Suppressor macrophage (primary cell): ENCODE measurements at regions not wholly inside any gene's neighbourhood (a gene's known extent, or its start where the extent isn't known, plus 50 kb on each side); places are given as distances from the start of the nearest gene placed in this dataset.

Experiments used
- DNase-seq, 4 experiments: peaks; one replicate each; pipeline ENCODE4 v3.0.0-alpha.2; 2020 to 2022

DNA sequence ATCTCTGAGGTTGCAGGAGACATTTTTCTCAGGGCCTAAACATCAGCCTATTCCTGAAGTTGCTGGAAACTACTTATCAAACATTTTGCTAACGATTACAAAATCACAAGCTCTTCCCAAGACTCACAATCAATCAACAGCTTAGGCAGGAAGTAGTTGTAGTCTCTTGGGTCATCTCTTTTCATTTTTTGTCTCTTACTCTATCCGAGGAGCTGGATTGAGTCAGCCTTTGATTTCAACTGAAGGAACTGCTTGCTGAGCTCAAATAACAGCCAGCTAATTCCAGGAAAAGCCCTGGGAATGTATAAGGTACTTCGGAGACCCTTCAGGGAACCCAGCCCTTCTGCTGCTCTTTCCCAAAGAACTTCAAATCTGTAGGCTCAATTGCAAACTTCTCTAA lies 398.9 kb downstream of the PLK2 start:
- no peak for DNase-seq

DNA sequence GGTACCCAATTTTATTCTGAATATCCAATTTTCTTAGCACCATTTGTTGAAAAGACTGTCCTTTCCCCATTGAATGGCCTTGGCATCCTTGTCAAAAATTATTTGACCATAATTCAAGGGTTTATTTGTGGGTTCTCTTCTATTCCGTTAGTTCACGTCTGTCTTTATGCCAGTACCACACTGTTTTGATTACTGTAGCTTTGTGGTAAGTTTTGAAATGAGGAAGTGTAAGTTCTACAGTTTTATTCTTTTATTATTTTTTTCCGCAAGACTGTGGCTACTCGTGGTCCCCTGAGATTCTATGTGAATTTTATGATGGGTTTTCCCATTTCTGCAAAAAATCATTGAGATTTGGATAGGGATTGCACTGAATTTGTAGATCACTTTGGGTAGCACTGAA lies 402.6 kb downstream of the PLK2 start:
- DNase-seq, result no peak

DNA sequence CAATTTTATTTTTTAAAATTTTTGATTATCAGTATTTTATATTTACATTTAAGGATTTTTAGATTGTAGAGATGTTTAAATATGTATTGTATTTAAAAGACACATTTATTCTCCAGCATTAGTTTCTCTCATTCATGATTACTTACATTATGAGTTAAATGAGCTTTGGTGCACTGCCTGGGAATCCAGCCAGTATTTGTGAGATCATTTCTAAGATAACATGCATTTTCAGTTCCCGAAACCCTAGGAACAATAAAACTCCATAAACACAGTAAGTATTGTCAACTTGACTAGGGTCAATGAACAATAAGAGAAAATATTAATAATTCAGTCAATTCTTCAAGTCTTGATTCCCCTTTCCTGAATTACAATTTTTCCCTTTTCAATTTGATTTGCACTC lies 403.3 kb downstream of the PLK2 start:
- no peak for DNase-seq

DNA sequence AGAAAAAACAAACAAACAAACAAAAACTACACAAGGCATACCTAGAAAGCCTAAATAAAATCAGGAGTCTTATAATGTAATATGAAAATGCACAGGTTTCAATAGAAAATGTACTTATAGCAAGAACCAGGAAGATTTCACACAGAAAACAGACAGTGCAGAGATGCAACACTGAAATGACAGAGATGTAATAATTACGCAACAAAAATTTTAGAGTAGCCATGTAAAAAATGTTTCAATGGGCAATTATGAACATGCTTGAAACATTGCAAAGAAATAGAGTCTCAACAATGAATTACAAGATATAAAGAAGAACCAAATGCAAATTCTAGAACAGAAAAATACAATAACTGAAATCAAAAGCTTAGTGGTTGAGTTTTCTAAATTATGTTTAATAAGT lies 405.9 kb downstream of the PLK2 start:
- DNase-seq, result no peak

DNA sequence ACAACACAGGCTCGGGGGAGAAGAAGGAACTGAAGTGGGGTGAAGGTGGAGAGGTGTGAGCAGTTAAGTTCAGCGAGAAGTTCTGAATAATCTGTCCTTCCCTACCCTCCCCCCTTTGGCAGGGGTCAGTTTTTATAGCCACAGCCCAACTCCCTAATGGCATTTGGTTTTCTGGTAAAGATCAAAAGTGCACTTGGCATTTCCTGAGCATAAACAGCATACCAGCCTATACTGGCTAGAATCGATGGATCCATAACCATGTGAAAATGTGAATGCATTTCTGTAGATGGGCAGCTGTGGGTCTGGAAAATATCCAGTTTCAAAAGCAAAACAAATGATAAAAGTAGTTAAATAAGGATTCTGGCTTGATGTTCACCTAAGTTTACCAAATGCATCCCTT lies 410.9 kb downstream of the PLK2 start:
- DNase-seq, result peak in 1 of 4 experiments; percentile 0

DNA sequence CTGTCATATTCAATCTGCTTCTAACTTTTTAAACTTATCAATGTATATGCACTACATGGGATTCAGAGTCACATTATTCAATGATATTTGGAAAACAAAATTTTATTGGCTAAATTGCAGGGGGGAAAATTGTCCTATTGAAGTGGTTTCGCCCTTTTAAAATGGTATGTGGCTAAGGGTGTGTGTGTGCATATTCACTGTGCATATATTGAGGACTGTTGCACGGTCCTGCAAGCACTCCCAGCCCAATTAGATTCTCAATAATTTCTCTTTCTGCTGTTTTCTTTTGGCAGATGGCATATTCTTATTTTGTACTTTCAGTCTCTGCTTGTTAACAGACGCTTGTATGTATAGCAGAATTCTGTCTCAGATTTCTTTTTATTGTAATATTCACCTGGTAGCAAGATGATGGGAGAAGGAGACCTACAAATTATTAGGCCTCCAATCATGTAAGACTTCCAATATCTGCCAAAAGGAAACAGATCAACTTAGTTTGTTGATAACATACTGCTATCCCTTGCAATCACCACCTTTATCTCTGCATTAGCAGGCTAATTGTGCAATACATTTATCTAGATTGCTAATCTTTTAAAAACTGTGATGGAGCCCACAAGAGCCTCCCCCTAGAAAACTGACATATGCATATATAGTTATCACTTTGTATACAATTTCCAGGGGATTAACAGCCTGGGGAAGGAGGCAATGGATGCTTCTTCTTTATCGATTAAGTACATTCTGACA lies 411.5 kb downstream of the PLK2 start:
- no peak for DNase-seq

DNA sequence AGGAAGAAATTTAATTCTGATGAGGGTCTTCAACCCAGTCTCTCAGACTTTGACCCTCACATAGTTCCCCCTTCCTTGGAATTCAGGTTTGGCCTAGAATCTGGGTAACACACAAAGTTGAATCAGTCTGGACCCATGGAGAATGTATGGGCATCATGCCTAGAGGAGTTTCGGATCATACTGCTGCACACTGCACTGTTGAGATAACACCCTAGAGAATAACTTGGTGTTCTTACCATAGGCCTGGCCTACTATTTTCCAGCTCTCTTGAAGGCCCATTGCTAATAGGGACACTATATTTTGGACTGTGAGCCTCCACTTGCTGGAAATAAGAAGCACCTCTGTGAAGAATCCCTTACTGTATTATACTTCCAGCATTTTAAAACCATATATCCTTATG lies 413.5 kb downstream of the PLK2 start:
- DNase-seq, result peak in 1 of 4 experiments; percentile 0

DNA sequence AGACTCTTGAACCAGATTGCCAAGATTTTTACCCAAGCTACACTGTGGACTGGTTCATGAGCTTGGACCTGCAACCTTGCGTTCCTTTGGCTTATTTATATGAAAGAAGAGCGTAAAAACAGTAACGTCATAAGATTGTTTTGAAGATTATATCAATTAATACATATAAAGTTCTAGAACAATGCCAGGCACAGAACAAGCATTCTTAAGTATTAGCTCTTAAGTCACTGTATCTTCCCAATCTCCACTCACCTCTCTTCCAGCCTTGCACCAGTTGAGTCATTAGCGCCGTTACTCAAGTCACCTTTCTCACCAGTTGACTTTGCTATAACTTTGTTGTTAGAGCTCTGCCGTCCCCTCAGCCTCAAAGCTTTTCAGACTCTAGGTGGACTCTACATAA lies 415.7 kb downstream of the PLK2 start:
- peak in 1 of 4 experiments; percentile 0 for DNase-seq

DNA sequence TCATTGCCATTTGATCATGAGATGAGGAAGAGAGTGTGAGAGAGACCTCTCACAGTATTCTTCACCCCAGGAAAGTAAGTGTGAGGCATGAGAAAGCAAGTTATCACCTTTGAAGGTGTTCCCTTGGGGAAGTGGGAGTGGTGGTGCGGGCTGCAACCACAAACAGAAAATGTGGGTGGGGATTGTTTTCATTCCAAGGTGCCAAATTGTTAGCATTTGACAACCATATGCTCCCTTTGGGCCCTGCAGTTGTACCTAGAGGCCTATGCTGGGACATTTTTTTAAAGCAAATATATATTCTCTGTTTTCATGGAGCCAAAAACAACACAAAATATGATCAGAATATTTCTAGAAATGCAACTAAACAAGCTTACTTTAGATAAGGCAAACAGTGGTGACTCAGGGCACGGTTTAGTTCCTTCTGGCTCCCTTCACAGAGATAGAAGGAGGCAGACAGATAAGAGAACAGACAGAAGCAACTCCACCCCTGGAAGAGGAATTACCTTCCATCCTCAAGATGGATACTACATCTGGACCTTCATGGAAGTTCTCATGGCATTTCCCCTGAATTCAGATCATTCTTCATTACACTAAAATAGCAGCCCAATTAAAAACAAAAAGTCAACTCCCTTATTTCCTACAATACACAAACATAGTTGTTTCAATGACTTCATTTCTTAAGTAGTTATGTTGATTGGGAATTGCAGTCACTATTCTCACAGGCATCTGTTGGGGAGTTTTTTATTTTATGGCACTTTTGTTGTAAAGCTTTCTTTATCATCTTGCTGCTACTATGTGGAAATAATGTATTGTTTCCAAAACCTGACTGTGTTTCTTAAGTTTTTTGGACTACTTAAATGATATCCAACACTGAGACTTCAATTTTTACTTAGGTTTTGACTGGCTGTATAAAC lies 416.6 kb downstream of the PLK2 start:
- DNase-seq, result peak in 1 of 4 experiments; percentile 0

DNA sequence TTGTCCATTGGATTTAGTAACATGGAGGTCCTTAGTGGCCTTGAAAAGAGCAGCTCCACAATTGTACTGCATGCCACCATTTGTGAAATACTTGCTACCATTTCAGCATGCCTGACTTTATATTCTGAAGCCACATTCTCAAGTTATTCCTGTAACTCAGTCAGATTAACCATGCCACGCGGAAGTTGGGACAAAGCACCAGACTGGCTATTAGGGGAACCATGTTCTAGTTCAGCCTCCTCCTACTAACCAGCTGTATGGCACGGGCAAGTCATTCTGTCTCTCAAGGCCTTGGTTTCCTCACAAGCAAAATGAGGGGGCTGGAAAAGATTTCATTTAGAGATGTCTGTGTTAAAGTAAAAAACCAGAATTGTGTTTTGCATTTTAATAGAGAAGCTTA lies 418.0 kb downstream of the PLK2 start:
- DNase-seq, result peak in 1 of 4 experiments; percentile 0

DNA sequence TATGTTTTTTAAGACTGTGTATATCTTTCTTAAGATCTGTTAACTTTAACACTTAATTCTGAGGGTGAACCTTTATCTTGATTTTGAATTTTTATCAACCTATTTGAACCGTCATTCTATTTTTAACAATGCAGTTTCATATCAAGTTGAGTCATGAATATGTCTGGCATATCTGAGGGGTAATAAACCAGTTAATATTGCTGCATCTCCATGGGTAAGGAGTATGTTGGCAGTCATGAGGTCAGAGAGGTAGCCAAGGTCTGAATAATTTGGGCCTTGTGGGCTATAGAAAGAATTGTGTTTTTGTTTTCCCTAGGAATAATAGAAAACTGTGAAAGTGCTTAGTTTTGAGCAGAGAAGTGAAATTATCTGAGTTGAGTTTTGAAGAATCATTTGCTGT lies 419.0 kb downstream of the PLK2 start:
- no peak for DNase-seq

DNA sequence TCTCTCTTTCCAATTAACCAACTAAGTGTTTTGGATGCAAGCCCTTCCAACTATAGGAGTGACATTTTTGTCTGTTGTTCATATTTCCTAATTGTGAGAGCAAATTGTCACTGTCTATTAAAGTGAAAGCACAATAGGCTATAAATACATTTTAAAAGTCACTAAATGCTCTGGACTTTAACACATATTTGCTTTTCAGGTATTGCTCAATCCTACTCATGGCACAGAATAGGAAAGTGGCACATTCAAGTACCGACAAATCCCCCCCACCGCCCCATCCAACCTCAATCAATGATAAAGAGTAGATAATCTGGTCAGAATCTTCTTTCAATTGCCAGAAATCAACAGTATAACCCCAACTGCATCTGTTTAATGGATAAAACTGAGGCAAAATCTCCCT lies 419.8 kb downstream of the PLK2 start:
- DNase-seq, result peak in 1 of 4 experiments; percentile 0

DNA sequence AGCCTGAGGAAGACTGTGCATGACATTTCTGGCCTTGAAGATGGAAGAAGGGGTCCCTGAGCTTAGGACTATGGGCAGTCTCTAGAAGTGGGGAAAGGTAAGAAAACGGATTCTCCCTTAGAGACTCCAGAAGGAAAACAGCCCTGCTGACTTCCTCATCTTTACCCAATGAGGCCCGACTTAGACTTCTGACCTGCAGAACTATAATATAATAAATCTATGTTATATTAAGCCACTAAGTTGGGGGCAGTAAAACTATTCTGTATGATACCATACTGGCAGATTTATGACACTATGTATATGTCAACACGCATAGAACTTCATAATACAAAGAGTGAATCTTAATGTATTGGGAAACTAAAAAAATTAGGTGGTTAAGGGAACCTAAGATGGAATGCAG lies 422.0 kb downstream of the PLK2 start:
- DNase-seq, result no peak

DNA sequence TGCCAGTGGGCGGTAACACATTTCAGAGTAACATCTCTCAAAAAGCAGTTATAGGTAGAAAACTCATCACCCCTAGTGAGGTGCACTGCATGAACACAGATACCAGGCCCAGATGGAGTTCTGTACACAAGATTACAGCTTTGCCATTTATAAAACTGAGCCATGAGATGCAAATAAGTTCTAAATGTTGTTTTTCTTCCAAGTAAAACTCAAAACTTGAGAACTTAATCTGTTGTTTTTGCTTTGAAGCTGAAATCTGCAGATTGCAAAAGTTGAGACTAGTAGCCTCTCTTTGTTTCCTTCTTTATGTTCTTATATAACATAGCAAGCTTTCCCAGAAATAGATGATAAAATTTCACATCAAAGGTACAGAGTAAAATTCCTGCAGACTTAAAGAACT lies 434.1 kb downstream of the PLK2 start:
- DNase-seq, result no peak

DNA sequence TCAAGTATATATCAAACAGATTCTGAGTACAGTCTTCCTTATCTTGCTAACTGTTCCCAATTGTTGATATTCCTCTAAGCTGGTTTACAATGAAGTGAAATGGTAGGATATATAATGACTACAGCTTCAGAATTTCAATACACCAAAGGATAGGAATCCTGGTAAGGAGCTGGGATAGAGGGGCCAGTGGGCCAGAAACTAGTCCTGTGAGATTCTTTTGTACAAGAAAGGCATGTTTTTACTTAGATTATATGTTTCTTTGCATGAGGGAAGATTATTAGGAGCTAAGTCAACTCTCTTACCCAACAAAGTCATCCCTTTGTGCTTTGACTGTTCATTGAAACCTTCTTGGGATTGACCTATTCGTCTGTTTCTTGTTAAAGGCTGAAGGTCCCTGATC lies 435.7 kb downstream of the PLK2 start:
- DNase-seq, result no peak

DNA sequence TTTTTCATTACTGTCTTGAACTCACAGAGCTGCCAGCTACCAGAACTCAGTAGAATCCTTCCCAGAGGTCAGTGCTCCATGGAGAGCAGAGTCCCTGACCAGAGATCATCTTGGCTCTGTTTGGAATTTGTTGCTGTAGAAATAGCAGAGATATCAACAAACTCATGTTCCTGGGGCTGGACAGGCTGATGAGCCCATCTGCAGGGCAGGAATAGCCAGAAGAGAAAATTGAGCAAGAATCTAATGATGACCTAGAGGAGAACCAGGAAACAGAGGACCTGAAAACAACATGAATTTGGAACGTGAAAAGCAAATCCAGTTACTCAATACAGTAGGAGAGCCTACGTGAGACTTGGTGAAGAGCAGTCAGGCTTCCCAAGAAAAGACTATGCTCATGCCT lies 437.8 kb downstream of the PLK2 start:
- DNase-seq, result no peak

DNA sequence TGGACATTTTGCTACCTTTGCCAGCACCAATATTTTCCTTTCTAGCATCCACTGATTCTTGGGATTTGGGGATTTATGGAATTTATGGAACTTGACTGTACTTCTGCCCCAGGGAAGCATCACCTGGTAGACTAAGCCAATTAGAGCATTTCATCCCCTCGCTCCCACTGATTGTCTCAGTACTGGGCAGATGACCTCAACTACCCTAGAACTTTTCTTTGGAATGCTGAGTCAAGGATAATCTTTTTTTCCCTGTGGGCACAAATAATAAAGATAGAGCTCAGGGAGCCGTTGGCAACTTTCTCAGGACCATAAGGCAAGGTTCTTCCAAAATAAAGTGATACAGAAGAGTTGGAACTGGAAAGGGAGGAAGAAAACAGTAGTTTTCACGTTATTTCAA lies 438.4 kb downstream of the PLK2 start:
- no peak for DNase-seq

DNA sequence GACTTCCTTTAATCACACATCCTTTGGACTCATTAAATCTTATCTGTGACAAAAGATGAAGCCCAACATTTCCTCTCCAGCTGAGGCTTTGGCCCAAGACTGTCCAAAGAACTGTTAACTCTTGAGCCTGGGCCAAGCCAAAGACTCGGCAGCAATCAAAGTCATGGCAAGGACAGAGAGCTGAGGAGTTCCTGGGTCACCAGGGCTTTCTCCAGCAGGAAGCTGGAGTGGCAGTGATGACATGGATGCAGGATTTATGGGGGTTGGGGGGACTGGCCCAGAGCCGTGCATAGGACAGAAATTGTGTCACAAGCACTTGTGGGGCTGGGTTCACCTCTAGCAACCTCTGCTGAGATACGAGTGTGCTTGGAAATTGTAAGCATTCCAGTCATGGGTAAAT lies 440.3 kb downstream of the PLK2 start:
- DNase-seq, result no peak

DNA sequence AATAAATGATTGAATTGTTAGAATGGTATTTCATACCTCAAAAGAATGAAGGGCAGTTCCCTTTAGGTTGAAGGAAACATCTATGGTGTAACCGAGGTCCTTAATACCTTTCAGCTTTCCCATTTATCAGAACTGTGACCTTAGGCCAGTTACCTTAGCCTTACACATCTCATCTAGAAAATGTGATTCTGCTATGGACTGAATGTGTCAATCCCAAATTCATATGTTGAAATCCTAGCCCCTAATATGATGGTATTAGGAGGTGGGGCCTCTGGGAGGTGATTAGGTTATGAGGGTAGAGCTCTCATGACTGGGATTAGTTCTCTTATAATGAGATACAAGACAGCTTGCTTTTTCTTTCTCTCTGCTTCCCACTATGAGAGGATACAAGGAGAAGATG lies 441.9 kb downstream of the PLK2 start:
- no peak for DNase-seq

DNA sequence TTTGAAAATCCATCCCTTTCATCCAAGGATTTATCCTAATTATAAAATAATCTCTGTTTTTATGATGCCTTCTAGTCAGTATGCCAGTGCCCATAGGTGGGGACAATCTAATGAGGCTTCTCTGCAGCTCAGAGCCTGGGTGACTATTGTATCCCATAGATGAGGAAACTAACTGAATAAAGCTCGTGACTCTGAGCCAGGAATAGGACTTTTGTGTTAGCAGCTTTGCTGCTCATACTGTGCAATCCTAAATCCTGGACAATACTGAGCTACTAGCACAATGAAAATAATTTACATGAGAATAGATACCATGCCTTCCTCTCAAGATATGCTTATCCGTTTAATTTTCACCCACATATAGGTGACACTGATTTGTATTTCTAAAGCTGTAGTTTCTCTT lies 443.0 kb downstream of the PLK2 start:
- no peak for DNase-seq

DNA sequence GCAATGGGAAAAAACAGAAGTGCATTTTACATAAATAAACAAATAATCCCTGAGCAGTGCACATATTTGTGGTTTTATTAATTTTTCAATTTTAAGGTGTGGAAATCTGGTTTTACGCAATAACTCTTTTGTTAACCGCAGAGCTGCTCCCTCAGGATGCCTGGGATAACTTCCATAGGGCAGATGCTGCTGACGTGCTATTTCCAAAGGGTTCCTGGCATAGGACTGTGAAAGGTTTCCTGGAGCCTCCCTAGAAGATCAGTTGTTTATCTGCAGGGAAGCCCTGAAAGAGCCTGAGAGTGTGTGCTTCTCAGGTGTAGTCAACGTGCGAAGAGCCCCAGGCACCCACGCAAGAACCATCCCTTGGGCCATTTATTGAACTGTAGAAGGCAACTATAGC lies 443.5 kb downstream of the PLK2 start:
- no peak for DNase-seq

DNA sequence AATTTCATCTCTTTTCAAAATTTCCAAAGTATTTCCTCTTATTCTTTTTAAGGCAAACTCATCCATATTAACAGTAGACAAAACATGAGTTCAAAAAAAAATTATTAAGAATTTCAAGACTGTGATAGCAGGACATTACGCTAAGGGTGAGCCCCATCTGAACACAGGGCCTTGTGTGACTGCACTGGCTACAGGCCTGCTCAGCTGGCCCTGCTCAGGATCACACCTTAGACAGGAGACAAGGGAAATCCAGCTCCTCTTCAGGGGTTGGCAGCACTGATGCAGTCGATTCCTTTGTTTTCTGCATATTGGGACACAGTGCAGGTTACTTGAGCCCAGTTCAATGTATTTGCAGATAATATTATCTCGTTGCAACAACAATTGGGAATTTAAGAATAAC lies 444.7 kb downstream of the PLK2 start:
- no peak for DNase-seq

DNA sequence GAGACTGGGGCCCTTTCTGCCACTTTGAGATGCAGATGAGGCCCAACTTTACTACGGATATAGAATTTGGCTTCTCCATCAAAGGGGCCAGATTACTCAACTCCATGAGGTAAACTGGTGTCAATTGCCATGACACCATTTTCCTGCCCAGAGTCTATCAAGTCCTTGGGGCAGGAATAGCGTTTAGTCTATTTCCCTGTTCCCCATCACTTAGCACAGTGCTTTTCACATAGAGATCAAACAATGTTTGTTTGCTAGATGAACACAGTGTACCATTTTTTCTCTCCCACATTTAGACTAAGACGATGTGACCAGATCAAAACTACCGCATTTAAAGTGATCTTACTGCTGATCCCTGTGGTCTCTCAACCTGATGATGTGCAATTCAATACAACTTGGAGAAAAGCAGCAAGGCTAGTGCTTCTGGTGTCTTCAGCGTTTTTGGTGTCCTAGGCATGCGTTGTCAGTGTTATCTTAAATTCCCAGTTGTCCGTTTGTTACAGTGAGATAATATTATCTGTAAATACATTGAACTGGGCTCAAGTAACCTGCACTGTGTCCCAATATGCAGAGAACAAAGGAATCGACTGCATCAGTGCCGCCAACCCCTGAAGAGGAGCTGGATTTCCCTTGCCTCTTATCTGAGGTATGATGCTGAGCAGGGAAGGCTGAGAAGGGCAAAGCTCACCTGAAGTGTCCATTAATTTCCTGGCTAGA lies 446.2 kb downstream of the PLK2 start:
- DNase-seq, result no peak
